Prostate gland (tissue), 2 donors: ENCODE measurements at regions not wholly inside any gene's neighbourhood (a gene's known extent, or its start where the extent isn't known, plus 50 kb on each side); places are given as distances from the start of the nearest gene placed in this dataset.

Experiments
- DNase-seq: peaks from one replicate; pipeline ENCODE4 v3.0.0-alpha.2; 2019; ENCODE audit warnings: low spot score
- H3K27ac ChIP-seq, 2 donors: fragments of 200-600 bp; sonication (generic); 2 replicates each; pipeline ENCODE4 v1.5.1; 2017 to 2019
- H3K27me3 ChIP-seq: fragments of 200-600 bp; sonication (generic); replicated peaks from 2 replicates; pipeline ENCODE4 v1.5.1; 2019; ENCODE audit not compliant: insufficient read depth
- H3K36me3 ChIP-seq, 2 donors: fragments of 200-600 bp; sonication (generic); 1 replicate in 1 of 2; 2 replicates in 1 of 2; pipeline versions ENCODE4 v1.5.1 to v1.8.1; 2017 to 2019
- H3K4me1 ChIP-seq: fragments of 200-600 bp; sonication (generic); replicated peaks from 2 replicates; pipeline ENCODE4 v1.5.1; 2019
- H3K4me3 ChIP-seq, 2 donors: fragments of 200-600 bp; sonication (generic); 2 replicates each; pipeline ENCODE4 v1.5.1; 2017 to 2019
- H3K9me3 ChIP-seq: fragments of 200-600 bp; sonication (generic); 2 replicates; pipeline ENCODE4 v1.5.1; 2017
- POLR2A ChIP-seq: fragments of 450-650 bp; IDR thresholded peaks from one replicate; pipeline ENCODE4 v1.6.1; 2016; ENCODE audit warnings: antibody characterized with exemption, mild to moderate bottlenecking
- POLR2AphosphoS5 ChIP-seq: sonication (generic); formaldehyde crosslinking; IDR thresholded peaks from one replicate; pipeline ENCODE4 v1.6.1; 2017; ENCODE audit warnings: antibody characterized with exemption
- WGBS: methylation state at CpG from one replicate; pipeline ENCODE4 v1.1.5; 2018; 5-methylcytosine and 5-hydroxymethylcytosine counted together
- intact Hi-C: fragments of 100-400 bp; cut with DNase I; formaldehyde crosslinking; loops from one replicate; pipeline ENCODE4 v1.14.2; 2022
- TF ChIP-seq, protein P1 (sequence below), 4 experiments: fragments of 200-600 bp in 2 of 4; fragments of 450-650 bp in 2 of 4; sonication (generic) in 2 of 4; IDR thresholded peaks; 1 replicate in 3 of 4; 2 replicates in 1 of 4; pipeline ENCODE4 v1.5.1; 2016 to 2019; ENCODE audit warnings: antibody characterized with exemption in 4 of 4, mild to moderate bottlenecking in 2 of 4, moderate library complexity in 2 of 4

DNA sequence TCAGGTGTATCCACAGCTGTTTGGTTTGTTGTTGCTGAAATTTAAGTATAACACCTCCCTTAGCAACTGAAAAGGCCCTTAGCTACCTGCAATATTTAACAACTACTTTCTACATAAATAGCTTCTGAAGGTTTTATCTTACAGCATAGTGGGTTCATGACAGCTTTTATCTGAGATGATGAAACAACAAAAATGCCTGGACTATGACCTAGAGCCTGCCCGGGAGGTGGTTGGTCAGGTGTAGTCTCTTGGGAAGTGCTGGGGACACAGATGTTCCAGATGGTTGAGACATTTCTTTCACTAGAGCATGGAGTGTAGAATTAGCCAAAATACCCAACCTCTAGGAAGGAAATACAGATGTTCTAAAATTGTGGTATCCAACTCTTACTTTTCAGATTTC lies 705.4 kb downstream of the MAFB start:
- DNase-seq, result no peak
- Histone ChIP-seq H3K4me1 (no peaks in the 10 kb centered on the region), H3K9me3 (no peaks in the 10 kb centered on the region), H3K27me3 (no peaks in the 10 kb centered on the region), H3K27ac (no peak overlapping the region), H3K4me3 (no peak overlapping the region), H3K36me3 (no peaks in the 10 kb centered on the region)
- TF ChIP-seq POLR2A (no peak), POLR2AphosphoS5 (no peak)
- TF ChIP-seq, protein P1, sequence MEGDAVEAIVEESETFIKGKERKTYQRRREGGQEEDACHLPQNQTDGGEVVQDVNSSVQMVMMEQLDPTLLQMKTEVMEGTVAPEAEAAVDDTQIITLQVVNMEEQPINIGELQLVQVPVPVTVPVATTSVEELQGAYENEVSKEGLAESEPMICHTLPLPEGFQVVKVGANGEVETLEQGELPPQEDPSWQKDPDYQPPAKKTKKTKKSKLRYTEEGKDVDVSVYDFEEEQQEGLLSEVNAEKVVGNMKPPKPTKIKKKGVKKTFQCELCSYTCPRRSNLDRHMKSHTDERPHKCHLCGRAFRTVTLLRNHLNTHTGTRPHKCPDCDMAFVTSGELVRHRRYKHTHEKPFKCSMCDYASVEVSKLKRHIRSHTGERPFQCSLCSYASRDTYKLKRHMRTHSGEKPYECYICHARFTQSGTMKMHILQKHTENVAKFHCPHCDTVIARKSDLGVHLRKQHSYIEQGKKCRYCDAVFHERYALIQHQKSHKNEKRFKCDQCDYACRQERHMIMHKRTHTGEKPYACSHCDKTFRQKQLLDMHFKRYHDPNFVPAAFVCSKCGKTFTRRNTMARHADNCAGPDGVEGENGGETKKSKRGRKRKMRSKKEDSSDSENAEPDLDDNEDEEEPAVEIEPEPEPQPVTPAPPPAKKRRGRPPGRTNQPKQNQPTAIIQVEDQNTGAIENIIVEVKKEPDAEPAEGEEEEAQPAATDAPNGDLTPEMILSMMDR (IDR thresholded peaks at IDR 0.05), result no peak
- WGBS, result 100% methylated on average over 1 of the region's 1 CpG
- intact Hi-C loops, result no loop called here

DNA sequence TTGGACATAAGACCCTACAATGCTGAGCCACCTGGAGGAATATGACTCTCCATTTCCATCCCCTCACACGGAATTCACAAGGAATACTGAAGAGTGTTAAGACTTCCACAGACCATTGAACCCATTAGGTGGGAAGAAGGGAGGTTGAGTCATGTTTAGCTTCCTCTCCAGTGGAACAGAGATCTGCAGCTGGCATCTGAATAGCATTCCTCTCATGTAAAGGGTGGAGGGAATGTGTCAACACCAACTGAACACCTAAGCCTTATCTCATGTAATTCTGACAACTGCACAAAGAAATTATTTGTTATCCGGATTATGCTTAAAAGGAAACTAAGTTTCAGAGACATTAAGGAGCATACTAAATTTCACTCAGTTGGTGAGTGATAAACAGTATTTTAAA lies 705.9 kb downstream of the MAFB start:
- H3K4me1 ChIP-seq, result no peaks in the 10 kb centered on the region
- H3K27me3 ChIP-seq, result no peaks in the 10 kb centered on the region
- no peak overlapping the region for H3K4me3 ChIP-seq
- intact Hi-C loops, result no loop called here
- H3K9me3 ChIP-seq, result no peaks in the 10 kb centered on the region
- TF ChIP-seq, protein P1 (IDR thresholded peaks at IDR 0.05), result no peak
- TF ChIP-seq POLR2A, result no peak
- TF ChIP-seq POLR2AphosphoS5, result no peak
- DNase-seq, result no peak
- 85% methylated on average over 2 of the region's 2 CpGs for WGBS
- H3K36me3 ChIP-seq, result no peaks in the 10 kb centered on the region
- no peak overlapping the region for H3K27ac ChIP-seq

DNA sequence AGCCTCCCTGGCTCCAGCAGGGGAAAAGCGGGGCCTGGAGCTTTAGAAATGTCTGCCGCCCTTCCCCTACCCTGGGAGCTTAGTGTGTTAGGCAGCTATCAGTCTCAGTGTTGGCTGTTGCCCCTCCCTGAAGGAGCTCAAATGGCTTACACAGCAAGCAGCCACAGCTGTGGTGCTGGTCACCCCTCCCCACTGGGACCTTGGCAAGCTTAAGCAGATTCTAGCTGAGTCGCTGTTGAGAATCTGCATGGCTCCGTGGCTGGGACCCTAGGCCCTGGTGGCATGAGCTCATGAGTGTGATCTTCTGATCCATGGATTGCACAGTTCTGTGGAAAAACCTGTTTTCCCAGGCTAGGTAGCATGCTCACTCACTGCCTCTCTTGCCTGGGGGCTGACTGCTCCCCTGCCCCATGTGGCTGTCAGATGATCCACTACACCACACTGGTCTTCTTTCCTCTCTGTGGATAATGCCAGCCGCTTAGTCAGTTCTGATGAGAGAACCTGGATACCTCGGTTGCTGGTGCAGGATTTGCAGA lies 714.0 kb downstream of the MAFB start:
- Histone ChIP-seq H3K27ac (no peak overlapping the region), H3K4me3 (no peak overlapping the region), H3K27me3 (no peaks in the 10 kb centered on the region), H3K4me1 (no peaks in the 10 kb centered on the region), H3K9me3 (no peaks in the 10 kb centered on the region), H3K36me3 (no peaks in the 10 kb centered on the region)
- TF ChIP-seq POLR2A, result no peak
- TF ChIP-seq, protein P1 (IDR thresholded peaks at IDR 0.05), result no peak
- WGBS, result 89% methylated on average over 6 of the region's 6 CpGs
- DNase-seq, result no peak
- intact Hi-C loops, result no loop called here

DNA sequence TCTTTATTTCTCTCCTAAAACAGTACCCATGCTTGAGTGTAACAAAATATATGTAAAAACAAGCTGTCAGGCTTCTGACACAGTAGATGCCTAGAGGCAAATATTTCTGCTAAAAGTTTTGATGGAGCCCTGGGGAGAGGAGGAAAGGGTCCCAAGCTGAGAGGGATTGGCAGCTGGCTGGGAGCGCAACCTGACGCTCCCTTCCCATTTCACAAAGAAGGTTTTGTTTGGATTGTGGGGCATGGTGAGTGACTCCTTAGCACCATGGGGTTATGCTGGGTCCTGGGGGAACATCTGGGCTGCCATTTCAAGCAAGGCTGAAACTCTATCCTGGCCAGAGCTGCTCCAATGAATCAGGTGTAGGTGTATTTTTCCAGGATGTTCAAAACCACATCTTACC lies 720.5 kb downstream of the MAFB start:
- Histone ChIP-seq H3K27me3 (no peaks in the 10 kb centered on the region), H3K4me1 (no peaks in the 10 kb centered on the region), H3K4me3 (no peak overlapping the region), H3K36me3 (no peaks in the 10 kb centered on the region), H3K9me3 (no peaks in the 10 kb centered on the region), H3K27ac (no peak overlapping the region)
- intact Hi-C loops, result no loop called here
- TF ChIP-seq POLR2AphosphoS5 (no peak), POLR2A (no peak)
- TF ChIP-seq, protein P1 (IDR thresholded peaks at IDR 0.05), result no peak
- DNase-seq, result no peak
- WGBS, result 71% methylated on average over 2 of the region's 2 CpGs

DNA sequence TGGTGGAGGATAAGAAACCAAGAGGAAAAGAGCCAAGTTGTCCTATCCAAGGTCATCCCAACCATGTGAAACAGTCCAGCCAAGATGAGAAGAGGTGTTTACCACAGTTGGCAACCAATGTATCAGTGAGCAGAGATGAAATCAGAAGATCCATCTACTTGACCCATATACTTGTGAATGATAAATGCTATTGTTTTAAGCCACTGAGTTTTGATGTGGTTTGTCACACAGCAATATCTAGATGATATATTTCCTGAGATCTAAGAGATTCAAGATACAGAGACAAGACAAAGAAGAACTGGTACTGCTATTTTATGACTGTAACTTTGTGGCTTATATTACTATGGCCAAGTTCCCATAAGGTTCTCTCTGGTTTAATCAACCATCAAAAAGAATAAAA lies 721.2 kb downstream of the MAFB start:
- Histone ChIP-seq H3K27ac (no peak overlapping the region), H3K4me1 (no peaks in the 10 kb centered on the region), H3K36me3 (no peaks in the 10 kb centered on the region), H3K27me3 (no peaks in the 10 kb centered on the region), H3K4me3 (no peak overlapping the region), H3K9me3 (no peaks in the 10 kb centered on the region)
- TF ChIP-seq, protein P1 (IDR thresholded peaks at IDR 0.05), result no peak
- TF ChIP-seq POLR2AphosphoS5 (no peak), POLR2A (no peak)
- DNase-seq, result no peak
- intact Hi-C loops, result no loop called here
